ENCODE measurements at regions not wholly inside any gene's neighbourhood (a gene's known extent, or its start where the extent isn't known, plus 50 kb on each side); places are given as distances from the start of the nearest gene placed in this dataset.

DNA sequence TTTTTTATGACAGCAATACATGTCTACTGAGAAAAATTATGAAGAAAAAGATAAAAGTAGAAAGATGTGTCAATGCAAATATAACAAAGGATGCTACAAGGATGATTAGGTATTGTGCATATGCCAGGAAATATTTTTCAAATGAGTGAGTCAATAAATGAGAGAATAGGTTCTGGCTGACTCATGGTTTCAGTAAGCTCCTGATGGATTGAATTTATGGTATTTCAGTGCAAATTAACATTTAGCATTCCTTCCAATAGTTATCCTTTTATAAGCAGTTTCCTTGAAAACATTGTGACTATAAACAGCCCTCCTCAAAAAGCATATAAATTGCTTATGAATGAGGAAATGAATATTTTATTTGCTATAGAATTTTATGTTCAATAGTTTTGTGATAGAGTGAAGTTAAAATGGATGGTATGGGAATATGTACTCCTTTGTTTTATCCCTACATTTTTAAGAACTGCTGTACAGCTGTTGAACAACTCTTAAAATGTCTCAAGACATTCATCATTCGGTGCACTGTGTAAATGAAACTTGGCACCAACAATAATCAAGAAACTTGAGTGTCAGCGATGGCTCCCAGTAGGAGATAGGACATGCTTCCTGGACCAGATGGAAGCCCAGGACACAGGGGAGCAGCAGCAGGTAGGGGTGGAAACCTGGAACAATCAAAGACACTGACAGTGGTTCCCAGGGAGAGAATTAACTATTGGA is 144.7 kb downstream of the PMAIP1 start:
- Mint-ChIP-seq H3K4me3 (no peak overlapping the region), H3K27ac (no peak overlapping the region), H3K4me1 (no peaks in the 10 kb centered on the region), H3K36me3 (no peaks in the 10 kb centered on the region), H3K27me3 (ENCODE audit: insufficient read depth, low read depth) (no peaks in the 10 kb centered on the region), H3K9me3 (no peaks in the 10 kb centered on the region)
- Histone ChIP-seq H3K36me3 (no peaks in the 10 kb centered on the region), H3K4me3 (no peak overlapping the region), H4K20me1 (ENCODE audit: low read depth) (no peaks in the 10 kb centered on the region), H3K9me3 (ENCODE audit: low read depth) (no peaks in the 10 kb centered on the region), H3K79me2 (ENCODE audit: low read depth) (no peaks in the 10 kb centered on the region), H3F3A (ENCODE audit: low read depth) (no peaks in the 10 kb centered on the region), H2AFZ (replicated peaks) (no peak overlapping the region), H3K4me2 (no peak overlapping the region), H3K27me3 (no peaks in the 10 kb centered on the region), H3K9ac (no peak overlapping the region), H3K27ac (no peak overlapping the region), H3K4me1 (no peaks in the 10 kb centered on the region)
- no peak for DNase-seq (ENCODE audit: low spot score)
- TF ChIP-seq EZH2 (IDR thresholded peaks at IDR 0.05) (no peak), EZH2phosphoT487 (IDR thresholded peaks at IDR 0.05) (no peak)
- TF ChIP-seq, protein P1, sequence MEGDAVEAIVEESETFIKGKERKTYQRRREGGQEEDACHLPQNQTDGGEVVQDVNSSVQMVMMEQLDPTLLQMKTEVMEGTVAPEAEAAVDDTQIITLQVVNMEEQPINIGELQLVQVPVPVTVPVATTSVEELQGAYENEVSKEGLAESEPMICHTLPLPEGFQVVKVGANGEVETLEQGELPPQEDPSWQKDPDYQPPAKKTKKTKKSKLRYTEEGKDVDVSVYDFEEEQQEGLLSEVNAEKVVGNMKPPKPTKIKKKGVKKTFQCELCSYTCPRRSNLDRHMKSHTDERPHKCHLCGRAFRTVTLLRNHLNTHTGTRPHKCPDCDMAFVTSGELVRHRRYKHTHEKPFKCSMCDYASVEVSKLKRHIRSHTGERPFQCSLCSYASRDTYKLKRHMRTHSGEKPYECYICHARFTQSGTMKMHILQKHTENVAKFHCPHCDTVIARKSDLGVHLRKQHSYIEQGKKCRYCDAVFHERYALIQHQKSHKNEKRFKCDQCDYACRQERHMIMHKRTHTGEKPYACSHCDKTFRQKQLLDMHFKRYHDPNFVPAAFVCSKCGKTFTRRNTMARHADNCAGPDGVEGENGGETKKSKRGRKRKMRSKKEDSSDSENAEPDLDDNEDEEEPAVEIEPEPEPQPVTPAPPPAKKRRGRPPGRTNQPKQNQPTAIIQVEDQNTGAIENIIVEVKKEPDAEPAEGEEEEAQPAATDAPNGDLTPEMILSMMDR (IDR thresholded peaks at IDR 0.05), result no peak

DNA sequence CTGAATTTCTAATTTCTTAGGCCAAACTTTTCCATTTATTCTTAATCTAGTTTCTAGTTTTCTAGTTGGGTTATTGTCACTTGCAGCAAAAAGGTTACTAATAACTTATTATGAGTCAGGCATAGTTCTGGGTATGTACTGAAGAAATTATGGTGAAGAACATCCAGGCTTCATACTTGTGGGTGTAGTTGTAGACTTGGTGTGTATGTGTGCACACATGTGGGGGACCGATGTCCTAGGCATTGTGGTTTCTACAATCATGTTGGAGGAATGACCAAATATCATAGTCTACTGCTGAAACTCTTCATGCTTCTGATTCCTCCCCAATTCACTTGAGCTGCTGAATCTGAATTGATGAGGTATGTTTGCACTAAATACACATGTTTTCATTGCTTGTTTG is 141.2 kb downstream of the PMAIP1 start:
- no peak overlapping the region for H3K4me3 Mint-ChIP-seq
- H3K9me3 Mint-ChIP-seq, result no peaks in the 10 kb centered on the region

DNA sequence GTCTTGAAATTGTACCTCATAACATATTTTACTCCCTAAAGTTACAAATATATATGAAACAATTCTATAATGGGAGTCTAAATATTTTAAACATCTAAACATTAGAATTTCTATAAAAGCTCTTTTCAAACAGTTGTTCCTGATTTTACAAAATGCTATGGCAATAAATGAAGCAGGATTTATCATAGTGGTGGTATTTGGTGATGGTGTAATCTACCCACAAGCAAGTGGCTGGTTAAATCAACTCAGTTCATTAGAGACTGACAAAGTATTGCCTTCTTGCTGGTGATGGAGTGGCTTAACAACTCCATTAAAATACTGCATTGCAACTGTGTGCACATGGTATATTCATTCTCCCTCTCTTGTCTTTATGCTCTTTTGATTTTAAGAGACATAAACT is 138.9 kb downstream of the PMAIP1 start:
- no peaks in the 10 kb centered on the region for H3F3A ChIP-seq (ENCODE audit: low read depth)
- Mint-ChIP-seq H3K4me3 (no peak overlapping the region), H3K9me3 (peaks cover 3% of the 10 kb centered on the region), H3K36me3 (no peaks in the 10 kb centered on the region), H3K27ac (no peak overlapping the region), H3K4me1 (no peaks in the 10 kb centered on the region), H3K27me3 (ENCODE audit: insufficient read depth, low read depth) (no peaks in the 10 kb centered on the region)
- H3K27me3 ChIP-seq, result no peaks in the 10 kb centered on the region
- TF ChIP-seq, protein P1 (IDR thresholded peaks at IDR 0.05), result no peak
- TF ChIP-seq EZH2phosphoT487 (IDR thresholded peaks at IDR 0.05) (no peak), EZH2 (IDR thresholded peaks at IDR 0.05) (no peak)
- no peak overlapping the region for H3K4me3 ChIP-seq
- H3K79me2 ChIP-seq (ENCODE audit: low read depth), result no peaks in the 10 kb centered on the region
- H3K9ac ChIP-seq, result no peak overlapping the region
- H3K36me3 ChIP-seq, result no peaks in the 10 kb centered on the region
- H2AFZ ChIP-seq (replicated peaks), result no peak overlapping the region
- H3K9me3 ChIP-seq (ENCODE audit: low read depth), result no peaks in the 10 kb centered on the region
- no peaks in the 10 kb centered on the region for H3K4me1 ChIP-seq
- H4K20me1 ChIP-seq (ENCODE audit: low read depth), result no peaks in the 10 kb centered on the region
- H3K27ac ChIP-seq, result no peak overlapping the region
- no peak overlapping the region for H3K4me2 ChIP-seq
- no peak for DNase-seq (ENCODE audit: low spot score)

More for the DNA sequence above, 141.2 kb downstream of the PMAIP1 start:
- Histone ChIP-seq H2AFZ (replicated peaks) (no peak overlapping the region), H3K79me2 (ENCODE audit: low read depth) (no peaks in the 10 kb centered on the region), H3K4me3 (no peak overlapping the region), H3K4me1 (no peaks in the 10 kb centered on the region), H3K27ac (no peak overlapping the region), H3K27me3 (no peaks in the 10 kb centered on the region), H3K36me3 (no peaks in the 10 kb centered on the region), H3K9ac (no peak overlapping the region), H3F3A (ENCODE audit: low read depth) (no peaks in the 10 kb centered on the region), H3K9me3 (ENCODE audit: low read depth) (no peaks in the 10 kb centered on the region), H4K20me1 (ENCODE audit: low read depth) (no peaks in the 10 kb centered on the region), H3K4me2 (no peak overlapping the region)
- H3K4me1 Mint-ChIP-seq, result no peaks in the 10 kb centered on the region
- H3K27me3 Mint-ChIP-seq (ENCODE audit: insufficient read depth, low read depth), result no peaks in the 10 kb centered on the region
- no peaks in the 10 kb centered on the region for H3K36me3 Mint-ChIP-seq
- DNase-seq (ENCODE audit: low spot score), result no peak
- TF ChIP-seq EZH2 (IDR thresholded peaks at IDR 0.05), result no peak
- no peak for TF ChIP-seq EZH2phosphoT487 (IDR thresholded peaks at IDR 0.05)
- TF ChIP-seq, protein P1 (IDR thresholded peaks at IDR 0.05), result no peak
- H3K27ac Mint-ChIP-seq, result no peak overlapping the region
